ENCODE measurements at regions not wholly inside any gene's neighbourhood (a gene's known extent, or its start where the extent isn't known, plus 50 kb on each side); places are given as distances from the start of the nearest gene placed in this dataset.

DNA sequence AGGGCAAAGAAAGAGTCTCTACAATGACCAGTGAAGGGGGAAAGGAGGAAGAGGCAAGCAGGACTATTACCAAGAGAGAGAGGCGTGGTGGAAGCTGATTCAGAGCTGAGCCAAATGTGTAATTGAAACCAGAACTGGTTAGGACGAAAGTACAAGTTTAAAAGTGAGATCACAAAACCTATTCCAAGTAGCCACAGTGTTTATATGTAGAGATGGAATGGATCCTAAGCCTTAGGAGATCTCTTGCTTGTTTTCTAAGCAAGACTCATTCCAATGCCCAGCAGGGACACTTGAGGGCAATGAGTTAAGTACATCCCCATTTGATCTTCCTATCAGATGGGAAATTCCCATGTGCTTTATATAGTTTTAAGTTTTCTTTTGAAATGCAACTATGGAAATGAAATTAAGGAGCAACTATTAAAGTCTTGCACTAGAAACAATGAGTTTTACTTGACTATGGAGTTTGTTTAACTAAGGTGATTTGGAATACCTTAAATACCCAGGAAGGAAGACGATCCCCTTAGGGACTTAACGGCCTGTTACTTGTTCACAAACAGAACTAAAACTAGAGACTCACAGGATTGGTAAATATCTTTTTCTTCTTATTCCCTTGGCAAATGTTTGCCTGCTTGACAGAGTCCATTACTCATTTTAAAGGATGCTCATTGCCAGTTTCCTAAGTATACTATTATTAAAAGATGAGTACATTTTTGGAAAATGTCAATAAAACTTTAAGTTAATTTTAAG, 51.1 kb upstream of the SNX2 start:
- peak; percentile 14 for DNase-seq

Measured in NCI-H69 (cell line).